ENCODE measurements at regions not wholly inside any gene's neighbourhood (a gene's known extent, or its start where the extent isn't known, plus 50 kb on each side); places are given as distances from the start of the nearest gene placed in this dataset.
"Not testable (repeated sequence)": the region's sequence is repeated elsewhere in the genome, so short reads cannot be mapped to it uniquely, and the experiment has no call there.

DNA sequence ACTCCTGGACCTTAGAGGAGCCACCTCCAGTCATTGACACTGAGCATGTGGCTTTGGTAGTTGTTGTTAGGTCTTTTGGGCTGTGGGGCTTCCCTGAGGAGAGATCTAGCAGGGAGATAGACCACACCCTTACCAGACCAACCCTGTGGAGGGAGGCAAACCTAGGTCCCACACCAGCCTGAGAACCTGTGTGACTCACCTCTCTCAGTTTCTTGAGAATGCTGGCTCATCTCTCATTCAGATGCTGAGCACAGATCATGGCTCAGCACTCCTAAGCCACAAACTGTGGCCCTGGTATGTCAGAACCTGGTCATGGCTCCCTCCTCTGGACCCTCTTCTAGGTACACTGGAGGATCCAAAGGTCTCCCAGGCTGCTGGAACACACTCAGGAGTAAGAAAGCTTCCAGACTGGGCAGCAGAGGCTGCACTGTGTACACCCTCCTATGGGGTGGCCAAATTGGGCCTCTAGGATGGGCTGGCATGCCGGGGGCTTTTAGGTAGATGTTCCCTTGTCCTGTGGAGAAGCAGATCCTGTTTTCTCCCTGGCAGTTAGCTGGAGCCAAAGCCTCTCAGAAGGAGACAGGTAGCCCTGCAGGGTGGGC, 1294.5 kb downstream of the KHDRBS2 start:
- no peak overlapping the region for H3K4me3 ChIP-seq
- no peaks in the 10 kb centered on the region for H3K9me3 ChIP-seq
- no peak for DNase-seq
- no peaks in the 10 kb centered on the region for H3K36me3 ChIP-seq
- H3K27me3 ChIP-seq: no peaks in the 10 kb centered on the region

DNA sequence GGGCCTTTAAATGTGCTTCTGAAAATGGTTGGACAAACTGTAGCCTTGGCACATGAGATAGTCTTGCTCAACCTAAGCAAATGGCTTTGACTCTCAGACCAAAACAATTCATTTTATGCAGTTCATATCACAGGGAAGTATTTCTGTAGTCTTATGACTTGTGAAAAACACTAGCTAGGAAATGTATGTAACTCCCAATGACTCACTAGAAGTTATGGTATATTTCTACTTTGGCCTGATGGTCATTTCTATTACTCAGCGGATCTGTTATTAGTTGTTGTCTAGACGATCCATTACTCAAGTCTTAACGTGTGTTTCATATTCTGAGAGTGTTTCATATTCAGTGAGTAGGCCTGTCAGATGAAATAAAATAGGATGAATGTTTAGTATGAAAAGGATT, 1333.5 kb downstream of the KHDRBS2 start:
- no peak for DNase-seq
- Histone ChIP-seq H3K27me3 (no peaks in the 10 kb centered on the region), H3K4me3 (no peak overlapping the region), H3K36me3 (no peaks in the 10 kb centered on the region), H3K9me3 (no peaks in the 10 kb centered on the region)

GRCh38 chr6:60950221-60950923, 1335.7 kb downstream of the KHDRBS2 start:
- not testable (repeated sequence) for DNase-seq, H3K36me3 ChIP-seq, H3K27me3 ChIP-seq, H3K4me3 ChIP-seq, H3K9me3 ChIP-seq

- H3K36me3 ChIP-seq, H3K27me3 ChIP-seq, H3K4me3 ChIP-seq, DNase-seq, H3K9me3 ChIP-seq: not testable (repeated sequence)
These were observed 1338.6 kb downstream of the KHDRBS2 start for GRCh38 chr6:60947416-60947815.

DNA sequence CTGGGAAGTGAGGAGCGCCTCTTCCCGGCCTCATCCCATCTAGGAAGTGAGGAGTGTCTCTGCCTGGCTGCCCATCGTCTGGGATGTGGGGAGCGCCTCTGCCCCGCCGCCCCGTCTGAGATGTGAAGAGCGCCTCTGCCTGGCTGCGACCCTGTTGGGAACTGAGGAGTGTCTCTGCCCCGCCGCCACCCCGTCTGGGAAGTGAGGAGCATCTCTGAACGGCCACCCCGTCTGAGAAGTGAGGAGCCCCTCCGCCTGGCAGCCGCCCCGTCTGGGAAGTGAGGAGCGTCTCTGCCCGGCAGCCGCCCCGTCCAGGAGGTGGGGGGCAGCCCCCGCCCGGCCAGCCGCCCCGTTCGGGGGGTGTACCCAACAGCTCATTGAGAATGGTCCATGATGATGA, 1341.2 kb downstream of the KHDRBS2 start:
- H3K9me3 ChIP-seq, H3K4me3 ChIP-seq, H3K27me3 ChIP-seq, DNase-seq, H3K36me3 ChIP-seq: not testable (repeated sequence)

GRCh38 chr6:60935970-60936369, 1350.1 kb downstream of the KHDRBS2 start:
- not testable (repeated sequence) for H3K36me3 ChIP-seq, H3K4me3 ChIP-seq, DNase-seq, H3K9me3 ChIP-seq, H3K27me3 ChIP-seq

DNA sequence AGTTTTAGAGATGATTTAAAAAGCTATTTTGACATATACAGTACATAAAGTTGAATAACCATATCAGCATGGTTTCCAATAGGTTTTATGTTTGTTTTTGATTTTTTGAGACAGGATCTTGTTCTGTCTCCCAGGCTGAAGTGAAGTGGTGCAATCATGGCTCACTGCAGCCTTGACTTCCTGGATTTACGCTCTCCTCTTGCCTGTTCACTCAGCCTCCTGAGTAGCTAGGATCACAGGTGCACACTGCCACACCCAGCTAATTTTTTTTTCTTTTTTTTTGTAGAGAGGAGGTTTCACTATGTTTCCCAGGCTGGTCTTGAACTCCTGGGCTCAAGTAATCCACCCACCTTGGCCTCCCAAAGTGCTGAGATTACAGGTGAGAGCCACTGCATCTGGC, 1366.4 kb downstream of the KHDRBS2 start:
- H3K27me3 ChIP-seq, DNase-seq, H3K4me3 ChIP-seq, H3K9me3 ChIP-seq, H3K36me3 ChIP-seq: not testable (repeated sequence)

DNA sequence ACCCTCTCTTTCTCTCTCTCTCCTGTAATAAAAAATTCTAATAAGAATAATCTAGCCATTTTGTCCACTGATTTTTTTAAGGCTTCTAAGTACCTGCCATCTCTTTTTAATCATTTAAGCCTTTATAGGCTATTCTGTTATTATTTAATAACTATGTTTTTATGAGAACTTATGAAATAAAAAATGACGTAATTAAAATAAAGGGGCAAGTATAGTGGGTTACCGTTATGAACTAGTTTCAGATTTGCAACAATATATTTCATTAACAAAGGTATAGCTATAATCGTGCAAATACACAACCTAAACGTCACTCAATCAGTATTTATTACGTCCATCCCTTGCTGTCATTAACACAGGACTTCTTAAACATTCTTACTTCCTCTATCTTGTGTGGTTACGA, 1382.2 kb downstream of the KHDRBS2 start:
- H3K4me3 ChIP-seq, DNase-seq, H3K27me3 ChIP-seq, H3K9me3 ChIP-seq, H3K36me3 ChIP-seq: not testable (repeated sequence)

GRCh38 chr6:60893374-60893773, 1392.7 kb downstream of the KHDRBS2 start:
- H3K27me3 ChIP-seq, H3K4me3 ChIP-seq, H3K36me3 ChIP-seq, H3K9me3 ChIP-seq, DNase-seq: not testable (repeated sequence)

GRCh38 chr6:60891606-60892005, 1394.4 kb downstream of the KHDRBS2 start:
- no peaks in the 10 kb centered on the region for H3K36me3 ChIP-seq
- DNase-seq: no peak
- H3K4me3 ChIP-seq: no peak overlapping the region
- no peaks in the 10 kb centered on the region for H3K27me3 ChIP-seq
- H3K9me3 ChIP-seq: no peaks in the 10 kb centered on the region

- not testable (repeated sequence) for H3K27me3 ChIP-seq, DNase-seq, H3K9me3 ChIP-seq, H3K4me3 ChIP-seq, H3K36me3 ChIP-seq
These were observed 1408.6 kb downstream of the KHDRBS2 start for GRCh38 chr6:60877396-60877795.

GRCh38 chr6:60870779-60871178, 1415.2 kb downstream of the KHDRBS2 start:
- DNase-seq, H3K27me3 ChIP-seq, H3K4me3 ChIP-seq, H3K9me3 ChIP-seq, H3K36me3 ChIP-seq: not testable (repeated sequence)

GRCh38 chr6:60867548-60867947, 1418.5 kb downstream of the KHDRBS2 start:
- no peak for DNase-seq
- no peaks in the 10 kb centered on the region for H3K36me3 ChIP-seq
- H3K27me3 ChIP-seq: no peaks in the 10 kb centered on the region
- no peak overlapping the region for H3K4me3 ChIP-seq
- no peaks in the 10 kb centered on the region for H3K9me3 ChIP-seq

- not testable (repeated sequence) for DNase-seq, H3K27me3 ChIP-seq, H3K4me3 ChIP-seq, H3K9me3 ChIP-seq, H3K36me3 ChIP-seq
These were observed 1442.6 kb downstream of the KHDRBS2 start for GRCh38 chr6:60843175-60843982.

GRCh38 chr6:60830726-60831125, 1455.3 kb downstream of the KHDRBS2 start:
- H3K4me3 ChIP-seq, H3K9me3 ChIP-seq, H3K27me3 ChIP-seq, DNase-seq, H3K36me3 ChIP-seq: not testable (repeated sequence)

- H3K9me3 ChIP-seq, H3K4me3 ChIP-seq, H3K36me3 ChIP-seq, H3K27me3 ChIP-seq, DNase-seq: not testable (repeated sequence)
These were observed 1463.4 kb downstream of the KHDRBS2 start for GRCh38 chr6:60822597-60822996.

- H3K27me3 ChIP-seq, DNase-seq, H3K36me3 ChIP-seq, H3K4me3 ChIP-seq, H3K9me3 ChIP-seq: not testable (repeated sequence)
These were observed 1468.0 kb downstream of the KHDRBS2 start for GRCh38 chr6:60818072-60818471.

GRCh38 chr6:60814784-60815183, 1471.2 kb downstream of the KHDRBS2 start:
- not testable (repeated sequence) for H3K27me3 ChIP-seq, DNase-seq, H3K4me3 ChIP-seq, H3K9me3 ChIP-seq, H3K36me3 ChIP-seq

Data from MG63 (cell line).